Peyer's patch (tissue), 4 donors: ENCODE measurements at regions not wholly inside any gene's neighbourhood (a gene's known extent, or its start where the extent isn't known, plus 50 kb on each side); places are given as distances from the start of the nearest gene placed in this dataset.

Experiments used
- DNase-seq, 3 donors: peaks; one replicate each; pipeline ENCODE4 v3.0.0-alpha.2; 2017 to 2019
- H3K27ac ChIP-seq, 4 donors: fragments of 200-600 bp; sonication (generic); one replicate each; pipeline ENCODE4 v1.5.1; 2016 to 2019
- H3K27me3 ChIP-seq, 2 donors: fragments of 200-600 bp; sonication (generic); one replicate each; pipeline ENCODE4 v1.5.1; 2019
- H3K36me3 ChIP-seq, 3 donors: fragments of 200-600 bp; sonication (generic); one replicate each; pipeline ENCODE4 v1.5.1; 2016 to 2019
- H3K4me1 ChIP-seq, 4 donors: fragments of 200-600 bp; sonication (generic); one replicate each; pipeline ENCODE4 v1.5.1; 2016 to 2019
- H3K4me3 ChIP-seq, 4 donors: fragments of 200-600 bp; sonication (generic); 1 replicate in 3 of 4; 2 replicates in 1 of 4; pipeline ENCODE4 v1.5.1; 2016 to 2019; ENCODE audit warnings: mild to moderate bottlenecking in 1 of 4
- H3K9me3 ChIP-seq, 4 donors: fragments of 200-600 bp; sonication (generic); one replicate each; pipeline ENCODE4 v1.5.1; 2016 to 2019; ENCODE audit warnings: mild to moderate bottlenecking in 1 of 4
- CTCF ChIP-seq, 6 experiments: fragments of 450-650 bp in 4 of 6; fragments of 200-600 bp in 2 of 6; sonication (generic) in 1 of 6; IDR thresholded peaks; one replicate each; pipeline ENCODE4 v1.5.1; 2017 to 2019; ENCODE audit warnings: antibody characterized with exemption in 6 of 6, mild to moderate bottlenecking in 3 of 6, moderate library complexity in 1 of 6
- POLR2A ChIP-seq, 2 donors: fragments of 450-650 bp; IDR thresholded peaks; one replicate each; pipeline ENCODE4 v1.5.1; 2017; ENCODE audit warnings: antibody characterized with exemption in 2 of 2, mild to moderate bottlenecking in 2 of 2, moderate library complexity in 2 of 2

GRCh38 chr6:4496284-4496683 is 279.9 kb upstream of the CDYL start:
- no peak overlapping the region for H3K4me3 ChIP-seq
- no peak overlapping the region for H3K27ac ChIP-seq
- no peaks in the 10 kb centered on the region for H3K4me1 ChIP-seq
- DNase-seq, result no peak
- no peaks in the 10 kb centered on the region for H3K36me3 ChIP-seq
- TF ChIP-seq POLR2A (IDR thresholded peaks at IDR 0.05) (no peak), CTCF (IDR thresholded peaks at IDR 0.05) (no peak)
- H3K27me3 ChIP-seq, result no peaks in the 10 kb centered on the region
- H3K9me3 ChIP-seq, result no peaks in the 10 kb centered on the region

- no peaks in the 10 kb centered on the region for H3K36me3 ChIP-seq
- TF ChIP-seq CTCF (IDR thresholded peaks at IDR 0.05), result no peak
- no peak for TF ChIP-seq POLR2A (IDR thresholded peaks at IDR 0.05)
- H3K4me3 ChIP-seq, result no peak overlapping the region
- DNase-seq, result no peak
- H3K4me1 ChIP-seq, result no peaks in the 10 kb centered on the region
- no peak overlapping the region for H3K27ac ChIP-seq
- H3K27me3 ChIP-seq, result no peaks in the 10 kb centered on the region
- peaks cover 0 to 13% (median 0%) of the 10 kb centered on the region in 4 donors for H3K9me3 ChIP-seq
These were observed 284.5 kb upstream of the CDYL start for GRCh38 chr6:4491501-4492260.

GRCh38 chr6:4489538-4489937 is 286.7 kb upstream of the CDYL start:
- Histone ChIP-seq H3K4me1 (no peaks in the 10 kb centered on the region), H3K27ac (no peak overlapping the region), H3K36me3 (no peaks in the 10 kb centered on the region), H3K4me3 (no peak overlapping the region), H3K9me3 (peaks cover 0 to 13% (median 0%) of the 10 kb centered on the region in 4 donors), H3K27me3 (no peaks in the 10 kb centered on the region)
- TF ChIP-seq CTCF (IDR thresholded peaks at IDR 0.05) (no peak), POLR2A (IDR thresholded peaks at IDR 0.05) (no peak)
- DNase-seq, result no peak

- peaks cover 0 to 13% (median 0%) of the 10 kb centered on the region in 4 donors for H3K9me3 ChIP-seq
- TF ChIP-seq POLR2A (IDR thresholded peaks at IDR 0.05) (no peak), CTCF (IDR thresholded peaks at IDR 0.05) (no peak)
- H3K36me3 ChIP-seq, result no peaks in the 10 kb centered on the region
- no peak overlapping the region for H3K27ac ChIP-seq
- no peaks in the 10 kb centered on the region for H3K27me3 ChIP-seq
- H3K4me1 ChIP-seq, result no peaks in the 10 kb centered on the region
- no peak for DNase-seq
- no peak overlapping the region for H3K4me3 ChIP-seq
These were observed 287.8 kb upstream of the CDYL start for GRCh38 chr6:4488389-4488788.

GRCh38 chr6:4487538-4487937 is 288.7 kb upstream of the CDYL start:
- no peaks in the 10 kb centered on the region for H3K27me3 ChIP-seq
- no peak overlapping the region for H3K4me3 ChIP-seq
- TF ChIP-seq CTCF (IDR thresholded peaks at IDR 0.05) (no peak), POLR2A (IDR thresholded peaks at IDR 0.05) (no peak)
- H3K36me3 ChIP-seq, result no peaks in the 10 kb centered on the region
- DNase-seq, result no peak
- peaks cover 0 to 13% (median 0%) of the 10 kb centered on the region in 4 donors for H3K9me3 ChIP-seq
- H3K27ac ChIP-seq, result no peak overlapping the region
- no peaks in the 10 kb centered on the region for H3K4me1 ChIP-seq
